GM23338 (cell line): ENCODE measurements at regions not wholly inside any gene's neighbourhood (a gene's known extent, or its start where the extent isn't known, plus 50 kb on each side); places are given as distances from the start of the nearest gene placed in this dataset.

ENCODE experiments used
- ATAC-seq: fragments of 200-7000 bp; cut with Tn5 transposase; 3 replicates; pipeline ENCODE4 v1.9.1; 2020
- DNase-seq: peaks from one replicate; pipeline ENCODE4 v3.0.0-alpha.2; 2015; ENCODE audit warnings: low spot score
- H2AFZ ChIP-seq: fragments of 200-600 bp; sonication (generic); 2 replicates; pipeline ENCODE4 v1.8.0; 2016; ENCODE audit warnings: antibody characterized with exemption, mild to moderate bottlenecking, moderate library complexity
- H3F3A ChIP-seq: fragments of 200-600 bp; sonication (generic); replicated peaks from 2 replicates; pipeline ENCODE4 v1.8.0; 2017; ENCODE audit warnings: antibody characterized with exemption, mixed run types, low read depth
- H3K27ac ChIP-seq: fragments of 200-600 bp; sonication (generic); 2 replicates; pipeline ENCODE4 v1.6.1; 2016; ENCODE audit warnings: low read depth
- H3K27me3 ChIP-seq: fragments of 200-600 bp; sonication (generic); 2 replicates; pipeline ENCODE4 v1.8.0; 2016; ENCODE audit warnings: mild to moderate bottlenecking, mixed run types, moderate library complexity; ENCODE audit not compliant: insufficient read depth
- H3K36me3 ChIP-seq: fragments of 200-600 bp; sonication (generic); 2 replicates; pipeline ENCODE4 v1.8.0; 2016; ENCODE audit warnings: mild to moderate bottlenecking; ENCODE audit not compliant: insufficient read depth
- H3K4me1 ChIP-seq: fragments of 200-600 bp; sonication (generic); 2 replicates; pipeline ENCODE4 v1.8.0; 2016; ENCODE audit warnings: mild to moderate bottlenecking, moderate library complexity; ENCODE audit not compliant: insufficient read depth
- H3K4me2 ChIP-seq: fragments of 200-600 bp; sonication (generic); 2 replicates; pipeline ENCODE4 v1.7.1; 2017; ENCODE audit warnings: mixed run types
- H3K4me3 ChIP-seq: fragments of 200-600 bp; sonication (generic); 2 replicates; pipeline ENCODE4 v1.6.1; 2016; ENCODE audit warnings: mixed run types
- H3K79me2 ChIP-seq: fragments of 200-600 bp; sonication (generic); replicated peaks from 2 replicates; pipeline ENCODE4 v1.8.0; 2017; ENCODE audit warnings: mild to moderate bottlenecking; ENCODE audit not compliant: insufficient read depth
- H3K9me2 ChIP-seq: fragments of 200-600 bp; sonication (generic); 2 replicates; pipeline ENCODE4 v1.8.0; 2017; ENCODE audit not compliant: insufficient read depth
- H4K20me1 ChIP-seq: fragments of 200-600 bp; sonication (generic); replicated peaks from 2 replicates; pipeline ENCODE4 v1.8.0; 2017; ENCODE audit warnings: mild to moderate bottlenecking; ENCODE audit not compliant: insufficient read depth
- H3K27ac Mint-ChIP-seq: 2 replicates; pipeline ENCODE4 v1.8.0; 2020; ENCODE audit warnings: inconsistent platforms, mild to moderate bottlenecking, moderate library complexity, mixed read lengths
- H3K27me3 Mint-ChIP-seq: 3 replicates; pipeline ENCODE4 v1.8.0; 2022; ENCODE audit warnings: low read depth, mild to moderate bottlenecking, moderate library complexity, mixed read lengths, inconsistent platforms; ENCODE audit not compliant: insufficient read depth, poor library complexity
- H3K36me3 Mint-ChIP-seq: 3 replicates; pipeline ENCODE4 v1.8.0; 2021; ENCODE audit warnings: low read depth, mild to moderate bottlenecking, inconsistent platforms, moderate library complexity, mixed read lengths
- H3K4me1 Mint-ChIP-seq: 3 replicates; pipeline ENCODE4 v1.8.0; 2020; ENCODE audit warnings: mild to moderate bottlenecking, inconsistent platforms, mixed read lengths
- H3K4me3 Mint-ChIP-seq: 3 replicates; pipeline ENCODE4 v1.8.0; 2021; ENCODE audit warnings: moderate library complexity, mild to moderate bottlenecking, inconsistent platforms, mixed read lengths
- H3K9me3 Mint-ChIP-seq: 3 replicates; pipeline ENCODE4 v1.8.0; 2020; ENCODE audit warnings: moderate library complexity, mild to moderate bottlenecking, inconsistent platforms, mixed read lengths
- CREB1 ChIP-seq: fragments of 250-450 bp; sonication (Bioruptor Pico); IDR thresholded peaks from 2 replicates; pipeline ENCODE4 v1.5.0; 2020; ENCODE audit warnings: low read depth, mild to moderate bottlenecking, moderate library complexity
- EZH2 ChIP-seq: fragments of 200-600 bp; sonication (generic); IDR thresholded peaks from one replicate; pipeline ENCODE4 v1.8.0; 2017; ENCODE audit warnings: antibody characterized with exemption, mild to moderate bottlenecking, low read depth; ENCODE audit not compliant: unreplicated experiment
- EZH2phosphoT487 ChIP-seq: fragments of 200-600 bp; sonication (generic); IDR thresholded peaks from one replicate; pipeline ENCODE4 v1.8.1; 2018; ENCODE audit warnings: antibody characterized with exemption; ENCODE audit not compliant: unreplicated experiment
- JUNB ChIP-seq: IDR thresholded peaks from one replicate; pipeline ENCODE4 v1.6.1; 2016; ENCODE audit warnings: antibody characterized with exemption; ENCODE audit not compliant: unreplicated experiment
- NANOG ChIP-seq: IDR thresholded peaks from 2 replicates; pipeline ENCODE4 v1.6.1; 2016; ENCODE audit warnings: antibody characterized with exemption, borderline replicate concordance
- POLR2AphosphoS5 ChIP-seq: IDR thresholded peaks from 2 replicates; pipeline ENCODE4 v1.6.1; 2016; ENCODE audit warnings: antibody characterized with exemption, low read depth
- STAT1 ChIP-seq: IDR thresholded peaks from one replicate; pipeline ENCODE4 v1.6.1; 2016; ENCODE audit warnings: antibody characterized with exemption; ENCODE audit not compliant: unreplicated experiment
- ZNF114 ChIP-seq: fragments of 250-450 bp; sonication (Bioruptor Pico); IDR thresholded peaks from 2 replicates; pipeline ENCODE4 v1.5.0; 2020; ENCODE audit warnings: mild to moderate bottlenecking, moderate library complexity
- ZNF331 ChIP-seq: fragments of 250-450 bp; sonication (Bioruptor Pico); IDR thresholded peaks from 2 replicates; pipeline ENCODE4 v1.5.0; 2020; ENCODE audit warnings: low read depth, mild to moderate bottlenecking, moderate library complexity
- TF ChIP-seq, protein P1 (sequence below): IDR thresholded peaks from one replicate; pipeline ENCODE4 v1.6.1; 2018; ENCODE audit warnings: antibody characterized with exemption; ENCODE audit not compliant: unreplicated experiment
- TF ChIP-seq, protein P2 (sequence below), 2 experiments: fragments of 200-600 bp in 1 of 2; sonication (generic) in 1 of 2; conservative IDR thresholded peaks; 2 replicates each; pipeline versions ENCODE4 v1.5.1 to v1.6.1; 2016 to 2017; ENCODE audit warnings: antibody characterized with exemption in 2 of 2, low read depth in 2 of 2, mild to moderate bottlenecking in 2 of 2, moderate library complexity in 1 of 2
- TF ChIP-seq, protein P3 (sequence below): IDR thresholded peaks from 2 replicates; pipeline ENCODE4 v1.6.1; 2016; ENCODE audit warnings: antibody characterized with exemption

DNA sequence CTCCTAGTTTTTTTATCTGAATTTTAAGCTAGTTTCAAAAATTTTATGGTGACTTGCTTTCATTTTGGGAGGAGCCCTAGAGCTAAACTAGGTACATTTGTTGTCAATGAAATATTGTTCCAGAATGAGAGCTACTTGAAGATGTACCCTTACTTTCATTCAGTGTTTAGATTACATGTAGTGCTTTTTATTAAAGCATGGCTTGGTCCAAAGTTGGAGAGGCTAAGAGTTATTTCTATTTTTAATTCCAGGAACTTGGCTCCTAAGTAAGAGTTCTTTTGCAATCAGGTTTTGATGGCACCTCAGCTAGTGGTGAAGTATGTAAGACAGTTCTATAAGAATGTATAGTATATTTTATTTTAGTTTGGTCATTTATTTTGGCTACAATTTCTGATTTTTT is 165.5 kb downstream of the PRR32 start (continued):
- TF ChIP-seq, protein P1, sequence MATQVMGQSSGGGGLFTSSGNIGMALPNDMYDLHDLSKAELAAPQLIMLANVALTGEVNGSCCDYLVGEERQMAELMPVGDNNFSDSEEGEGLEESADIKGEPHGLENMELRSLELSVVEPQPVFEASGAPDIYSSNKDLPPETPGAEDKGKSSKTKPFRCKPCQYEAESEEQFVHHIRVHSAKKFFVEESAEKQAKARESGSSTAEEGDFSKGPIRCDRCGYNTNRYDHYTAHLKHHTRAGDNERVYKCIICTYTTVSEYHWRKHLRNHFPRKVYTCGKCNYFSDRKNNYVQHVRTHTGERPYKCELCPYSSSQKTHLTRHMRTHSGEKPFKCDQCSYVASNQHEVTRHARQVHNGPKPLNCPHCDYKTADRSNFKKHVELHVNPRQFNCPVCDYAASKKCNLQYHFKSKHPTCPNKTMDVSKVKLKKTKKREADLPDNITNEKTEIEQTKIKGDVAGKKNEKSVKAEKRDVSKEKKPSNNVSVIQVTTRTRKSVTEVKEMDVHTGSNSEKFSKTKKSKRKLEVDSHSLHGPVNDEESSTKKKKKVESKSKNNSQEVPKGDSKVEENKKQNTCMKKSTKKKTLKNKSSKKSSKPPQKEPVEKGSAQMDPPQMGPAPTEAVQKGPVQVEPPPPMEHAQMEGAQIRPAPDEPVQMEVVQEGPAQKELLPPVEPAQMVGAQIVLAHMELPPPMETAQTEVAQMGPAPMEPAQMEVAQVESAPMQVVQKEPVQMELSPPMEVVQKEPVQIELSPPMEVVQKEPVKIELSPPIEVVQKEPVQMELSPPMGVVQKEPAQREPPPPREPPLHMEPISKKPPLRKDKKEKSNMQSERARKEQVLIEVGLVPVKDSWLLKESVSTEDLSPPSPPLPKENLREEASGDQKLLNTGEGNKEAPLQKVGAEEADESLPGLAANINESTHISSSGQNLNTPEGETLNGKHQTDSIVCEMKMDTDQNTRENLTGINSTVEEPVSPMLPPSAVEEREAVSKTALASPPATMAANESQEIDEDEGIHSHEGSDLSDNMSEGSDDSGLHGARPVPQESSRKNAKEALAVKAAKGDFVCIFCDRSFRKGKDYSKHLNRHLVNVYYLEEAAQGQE: no peak
- no peak for TF ChIP-seq EZH2phosphoT487
- TF ChIP-seq STAT1: no peak
- no peak for TF ChIP-seq NANOG
- TF ChIP-seq, protein P2, sequence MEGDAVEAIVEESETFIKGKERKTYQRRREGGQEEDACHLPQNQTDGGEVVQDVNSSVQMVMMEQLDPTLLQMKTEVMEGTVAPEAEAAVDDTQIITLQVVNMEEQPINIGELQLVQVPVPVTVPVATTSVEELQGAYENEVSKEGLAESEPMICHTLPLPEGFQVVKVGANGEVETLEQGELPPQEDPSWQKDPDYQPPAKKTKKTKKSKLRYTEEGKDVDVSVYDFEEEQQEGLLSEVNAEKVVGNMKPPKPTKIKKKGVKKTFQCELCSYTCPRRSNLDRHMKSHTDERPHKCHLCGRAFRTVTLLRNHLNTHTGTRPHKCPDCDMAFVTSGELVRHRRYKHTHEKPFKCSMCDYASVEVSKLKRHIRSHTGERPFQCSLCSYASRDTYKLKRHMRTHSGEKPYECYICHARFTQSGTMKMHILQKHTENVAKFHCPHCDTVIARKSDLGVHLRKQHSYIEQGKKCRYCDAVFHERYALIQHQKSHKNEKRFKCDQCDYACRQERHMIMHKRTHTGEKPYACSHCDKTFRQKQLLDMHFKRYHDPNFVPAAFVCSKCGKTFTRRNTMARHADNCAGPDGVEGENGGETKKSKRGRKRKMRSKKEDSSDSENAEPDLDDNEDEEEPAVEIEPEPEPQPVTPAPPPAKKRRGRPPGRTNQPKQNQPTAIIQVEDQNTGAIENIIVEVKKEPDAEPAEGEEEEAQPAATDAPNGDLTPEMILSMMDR (conservative IDR thresholded peaks at IDR 0.05; ENCODE audit: low read depth in 2 of 2): no peak
- no peak for TF ChIP-seq ZNF114 (CRISPR knock-in tag)
- no peak for TF ChIP-seq EZH2
- TF ChIP-seq POLR2AphosphoS5: no peak
- TF ChIP-seq, protein P3, sequence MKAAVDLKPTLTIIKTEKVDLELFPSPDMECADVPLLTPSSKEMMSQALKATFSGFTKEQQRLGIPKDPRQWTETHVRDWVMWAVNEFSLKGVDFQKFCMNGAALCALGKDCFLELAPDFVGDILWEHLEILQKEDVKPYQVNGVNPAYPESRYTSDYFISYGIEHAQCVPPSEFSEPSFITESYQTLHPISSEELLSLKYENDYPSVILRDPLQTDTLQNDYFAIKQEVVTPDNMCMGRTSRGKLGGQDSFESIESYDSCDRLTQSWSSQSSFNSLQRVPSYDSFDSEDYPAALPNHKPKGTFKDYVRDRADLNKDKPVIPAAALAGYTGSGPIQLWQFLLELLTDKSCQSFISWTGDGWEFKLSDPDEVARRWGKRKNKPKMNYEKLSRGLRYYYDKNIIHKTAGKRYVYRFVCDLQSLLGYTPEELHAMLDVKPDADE: no peak
- no peak for TF ChIP-seq JUNB

DNA sequence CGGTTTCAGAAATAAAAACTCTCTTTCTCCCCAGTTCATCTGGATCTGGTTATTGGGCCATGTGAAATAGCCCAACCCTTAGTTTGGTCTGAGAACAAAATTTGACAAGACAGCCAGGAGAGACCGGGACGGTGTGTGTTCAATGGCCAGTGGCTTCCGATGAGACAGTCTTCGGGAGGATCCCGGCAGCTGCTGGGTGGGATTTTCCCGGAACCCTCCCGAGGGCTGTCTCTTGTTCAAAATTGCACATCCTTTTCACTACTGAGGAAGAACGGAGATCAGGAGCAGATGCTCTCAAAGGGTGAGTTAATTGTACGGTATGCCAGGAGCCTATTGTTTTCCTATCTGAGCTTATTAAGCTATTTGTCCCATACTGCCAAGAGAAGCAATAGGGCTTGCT is 166.5 kb downstream of the PRR32 start:
- no peak overlapping the region for H3K4me2 ChIP-seq
- ATAC-seq (no peak), DNase-seq (no peak)
- no peak overlapping the region for H3K27ac Mint-ChIP-seq
- H3F3A ChIP-seq: no peaks in the 10 kb centered on the region
- H3K36me3 Mint-ChIP-seq: no peaks in the 10 kb centered on the region
- H3K4me1 ChIP-seq: no peaks in the 10 kb centered on the region
- no peak overlapping the region; the same call in 1 of the 2 replicates for H2AFZ ChIP-seq
- no peaks in the 10 kb centered on the region for H3K27me3 ChIP-seq
- no peak overlapping the region for H3K4me3 ChIP-seq
- no peaks in the 10 kb centered on the region for H3K9me2 ChIP-seq
- no peaks in the 10 kb centered on the region for H3K27me3 Mint-ChIP-seq
- peaks cover 3% of the 10 kb centered on the region; the same call in 2 of the 3 replicates for H3K9me3 Mint-ChIP-seq
- H3K4me3 Mint-ChIP-seq: no peak overlapping the region
- H3K27ac ChIP-seq: no peak overlapping the region
- no peaks in the 10 kb centered on the region for H3K79me2 ChIP-seq
- H4K20me1 ChIP-seq: no peaks in the 10 kb centered on the region
- no peaks in the 10 kb centered on the region for H3K4me1 Mint-ChIP-seq
- H3K36me3 ChIP-seq: no peaks in the 10 kb centered on the region
- TF ChIP-seq, protein P3: no peak
- TF ChIP-seq POLR2AphosphoS5: no peak
- TF ChIP-seq, protein P2 (conservative IDR thresholded peaks at IDR 0.05; ENCODE audit: low read depth in 2 of 2): no peak
- no peak for TF ChIP-seq ZNF114 (CRISPR knock-in tag)
- TF ChIP-seq STAT1: no peak
- TF ChIP-seq EZH2phosphoT487: no peak
- TF ChIP-seq JUNB: no peak
- no peak for TF ChIP-seq CREB1 (CRISPR knock-in tag)
- no peak for TF ChIP-seq ZNF331 (CRISPR knock-in tag)
- TF ChIP-seq, protein P1: no peak
